Lung (tissue), 11 donors: ENCODE measurements at regions not wholly inside any gene's neighbourhood (a gene's known extent, or its start where the extent isn't known, plus 50 kb on each side); places are given as distances from the start of the nearest gene placed in this dataset.
"Not testable (repeated sequence)": the region's sequence is repeated elsewhere in the genome, so short reads cannot be mapped to it uniquely, and the experiment has no call there.

Source experiments
- ATAC-seq: fragments of 200-7000 bp; cut with Tn5 transposase; one replicate; pipeline ENCODE4 v1.9.1; 2020; ENCODE audit warnings: moderate number of reproducible peaks; ENCODE audit not compliant: insufficient read depth, low FRiP score
- DNase-seq, 3 donors: peaks; one replicate each; pipeline ENCODE4 v3.0.0-alpha.2; 2013 to 2017
- H3K27ac ChIP-seq, 2 donors: one replicate each; pipeline ENCODE4 v1.5.1; 2013; ENCODE audit warnings: mild to moderate bottlenecking in 2 of 2, moderate library complexity in 2 of 2, control low read depth in 1 of 2, inconsistent platforms in 1 of 2, low read depth in 1 of 2, low read length in 1 of 2
- H3K27me3 ChIP-seq, 3 donors: one replicate each; pipeline ENCODE4 v1.5.1; 2013; ENCODE audit warnings: low read length in 2 of 3; ENCODE audit not compliant: control insufficient read depth in 3 of 3, insufficient read depth in 3 of 3
- H3K36me3 ChIP-seq, 4 donors: one replicate each; pipeline ENCODE4 v1.5.1; 2013; ENCODE audit warnings: low read length in 4 of 4, mild to moderate bottlenecking in 1 of 4, moderate library complexity in 1 of 4; ENCODE audit not compliant: control insufficient read depth in 4 of 4, insufficient read depth in 4 of 4
- H3K4me1 ChIP-seq, 5 donors: one replicate each; pipeline ENCODE4 v1.5.1; 2013; ENCODE audit warnings: low read length in 5 of 5, mild to moderate bottlenecking in 2 of 5, moderate library complexity in 1 of 5; ENCODE audit not compliant: control insufficient read depth in 5 of 5, insufficient read depth in 5 of 5
- H3K4me3 ChIP-seq: one replicate; pipeline ENCODE4 v1.5.1; 2013; ENCODE audit warnings: mild to moderate bottlenecking, control low read depth, moderate library complexity
- H3K9ac ChIP-seq, 2 donors: one replicate each; pipeline ENCODE4 v1.5.1; 2013; ENCODE audit warnings: low read length in 2 of 2, control low read depth in 1 of 2; ENCODE audit not compliant: insufficient read depth in 1 of 2
- H3K9me3 ChIP-seq, 4 donors: one replicate each; pipeline ENCODE4 v1.5.1; 2013; ENCODE audit warnings: low read length in 3 of 4, mild to moderate bottlenecking in 1 of 4, moderate library complexity in 1 of 4; ENCODE audit not compliant: control insufficient read depth in 4 of 4, insufficient read depth in 3 of 4
- CTCF ChIP-seq: IDR thresholded peaks from 2 replicates; pipeline ENCODE4 v1.5.1; 2012; ENCODE audit warnings: mild to moderate bottlenecking; ENCODE audit errors: control extremely low read depth, extremely low read depth
- WGBS, 2 donors: extraction: QIAGEN DNeasy Blood & Tissue Kit; methylation state at CpG; one replicate each; pipeline ENCODE4 v1.1.7; 2013; 5-methylcytosine and 5-hydroxymethylcytosine counted together
- donor health status: control.
- donor health status: control.
- donor health status: Bipolar disorder and iron deficiency.
- donor health status: healthy.
- donor health status: DM: yes; HTN: yes; CAD: no.

GRCh38 chr6:66096679-66097078 lies 389.7 kb upstream of the EYS start:
- Histone ChIP-seq H3K4me1 (no peaks in the 10 kb centered on the region), H3K9me3 (peaks cover 0 to 2% (median 0%) of the 10 kb centered on the region in 4 donors), H3K36me3 (no peaks in the 10 kb centered on the region), H3K4me3 (no peak overlapping the region), H3K27me3 (no peaks in the 10 kb centered on the region), H3K27ac (no peak overlapping the region), H3K9ac (no peak overlapping the region)
- DNase-seq (no peak), ATAC-seq (no peak)
- WGBS, 2 donors: 96 to 97% methylated on average over 21 to 26 of the region's 26 CpGs
- no peak for TF ChIP-seq CTCF

- WGBS, 2 donors: 97% methylated on average over 27 of the region's 27 CpGs
- no peak for TF ChIP-seq CTCF
- Histone ChIP-seq H3K27me3 (no peaks in the 10 kb centered on the region), H3K9ac (no peak overlapping the region), H3K4me3 (no peak overlapping the region), H3K36me3 (no peaks in the 10 kb centered on the region), H3K4me1 (no peaks in the 10 kb centered on the region), H3K9me3 (peaks cover 0 to 2% (median 0%) of the 10 kb centered on the region in 4 donors), H3K27ac (no peak overlapping the region)
- DNase-seq: no peak
- ATAC-seq: no peak
Observed at GRCh38 chr6:66094615-66095014, 387.6 kb upstream of the EYS start.

- not testable (repeated sequence) for H3K27me3 ChIP-seq, H3K4me3 ChIP-seq, H3K36me3 ChIP-seq, H3K9me3 ChIP-seq, H3K9ac ChIP-seq, H3K4me1 ChIP-seq, H3K27ac ChIP-seq, DNase-seq, ATAC-seq
- 67 to 75% methylated on average over 1 of the region's 1 CpG for WGBS, 2 donors
Observed at GRCh38 chr6:66092306-66092705, 385.3 kb upstream of the EYS start.

- Histone ChIP-seq H3K4me3 (no peak overlapping the region), H3K27ac (no peak overlapping the region), H3K36me3 (no peaks in the 10 kb centered on the region), H3K27me3 (no peaks in the 10 kb centered on the region), H3K9me3 (peaks cover 0 to 18% (median 7%) of the 10 kb centered on the region in 4 donors), H3K4me1 (no peaks in the 10 kb centered on the region), H3K9ac (no peak overlapping the region)
- no peak for ATAC-seq
- DNase-seq: no peak
- TF ChIP-seq CTCF: no peak
Observed at GRCh38 chr6:66086532-66086931, 379.5 kb upstream of the EYS start.
